OCI-LY3 (cell line): ENCODE measurements at regions not wholly inside any gene's neighbourhood (a gene's known extent, or its start where the extent isn't known, plus 50 kb on each side); places are given as distances from the start of the nearest gene placed in this dataset.

Source experiments
- H2AFZ ChIP-seq: fragments of 200-600, 300-600 bp; shearing (Covaris generic); 2 replicates; pipeline ENCODE4 v1.6.0; 2014; ENCODE audit warnings: antibody characterized with exemption, low read depth, low read length
- H3K27ac ChIP-seq: fragments of 200-600, 300-600 bp; sonication (generic); 2 replicates; pipeline ENCODE4 v1.5.1; 2014; ENCODE audit warnings: mild to moderate bottlenecking, low read length, moderate library complexity, mixed read lengths
- H3K27me3 ChIP-seq: fragments of 200-600, 300-600 bp; sonication (generic); 2 replicates; pipeline ENCODE4 v1.6.1; 2014; ENCODE audit warnings: low read depth, low read length, mixed read lengths
- H3K36me3 ChIP-seq: fragments of 200-600, 300-600 bp; sonication (generic); replicated peaks from 2 replicates; pipeline ENCODE3; 2014; ENCODE audit warnings: low read depth, low read length, mixed read lengths
- H3K4me1 ChIP-seq: fragments of 300-600, 200-600 bp; sonication (generic); 2 replicates; pipeline ENCODE4 v1.6.1; 2014; ENCODE audit warnings: low read length, mixed read lengths
- H3K4me2 ChIP-seq: fragments of 200-600, 300-600 bp; sonication (generic); 2 replicates; pipeline ENCODE4 v1.6.1; 2014; ENCODE audit warnings: low read length, mixed read lengths
- H3K4me3 ChIP-seq: fragments of 300-600, 200-600 bp; sonication (generic); 2 replicates; pipeline ENCODE4 v1.5.1; 2014; ENCODE audit warnings: antibody characterized with exemption, mild to moderate bottlenecking, low read length, moderate library complexity
- H3K79me2 ChIP-seq: fragments of 300-600, 200-600 bp; shearing (Covaris generic); 2 replicates; pipeline ENCODE4 v1.6.1; 2014; ENCODE audit warnings: mild to moderate bottlenecking, low read length, mixed read lengths
- H3K9ac ChIP-seq: fragments of 300-600, 200-600 bp; shearing (Covaris generic); 2 replicates; pipeline ENCODE4 v1.6.0; 2014; ENCODE audit warnings: mild to moderate bottlenecking, low read length, moderate library complexity
- H3K9me3 ChIP-seq: fragments of 200-600, 300-600 bp; shearing (Covaris generic); 2 replicates; pipeline ENCODE4 v1.6.1; 2014; ENCODE audit warnings: low read length, mixed read lengths; ENCODE audit not compliant: insufficient read depth
- H4K20me1 ChIP-seq: fragments of 200-600, 300-600 bp; sonication (generic); 2 replicates; pipeline ENCODE4 v1.6.1; 2016; ENCODE audit warnings: low read length, mixed read lengths; ENCODE audit not compliant: insufficient read depth
- EZH2phosphoT487 ChIP-seq: fragments of 200-600 bp; shearing (Covaris generic); IDR thresholded peaks from 2 replicates; pipeline ENCODE4 v1.6.1; 2018; ENCODE audit warnings: antibody characterized with exemption, mixed run types, low read depth
- TF ChIP-seq, protein P1 (sequence below): fragments of 200-600, 300-600 bp; sonication (generic); IDR thresholded peaks from 2 replicates; pipeline ENCODE4 v1.5.1; 2014; ENCODE audit warnings: antibody characterized with exemption, low read length, low read depth

DNA sequence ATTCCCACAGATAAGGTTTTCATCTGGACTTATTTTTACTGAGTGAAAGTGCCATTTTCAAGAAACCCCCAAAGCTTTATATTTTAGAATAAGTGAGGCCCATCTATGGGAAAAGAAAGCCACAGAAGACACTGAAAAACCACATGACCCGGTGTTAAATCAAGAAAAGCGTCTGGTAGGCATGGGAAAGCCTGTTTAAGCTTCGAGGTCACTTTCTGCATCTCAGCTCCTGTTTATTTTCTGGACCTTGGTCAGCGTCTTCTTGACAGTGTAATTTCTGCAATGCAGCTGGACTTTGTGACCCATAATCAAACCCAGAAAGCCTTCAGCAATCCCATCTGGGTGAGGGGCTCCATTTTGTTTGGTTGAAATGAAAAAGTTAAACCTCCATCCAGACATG is 59.6 kb upstream of the NEDD9 start:
- no peak overlapping the region for H3K4me2 ChIP-seq

DNA sequence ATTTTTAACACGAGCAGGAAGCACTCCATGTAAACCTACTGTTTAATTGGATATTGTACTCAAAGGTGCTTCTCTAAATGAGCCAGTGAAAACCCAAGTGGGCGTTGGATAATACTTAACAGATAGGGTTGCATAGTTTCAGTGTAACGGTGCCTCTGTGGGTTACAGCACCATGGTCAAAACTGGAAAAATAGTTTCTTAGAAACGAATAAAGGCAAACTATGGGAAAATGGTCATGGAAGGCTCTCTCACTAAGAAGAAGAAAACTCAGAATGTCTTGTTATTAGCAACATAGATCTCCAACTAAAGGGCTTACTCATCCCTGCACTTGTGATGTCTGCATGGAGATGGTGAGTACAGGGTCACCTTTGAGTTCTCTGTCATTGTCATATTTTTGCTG is 59.1 kb upstream of the NEDD9 start:
- Histone ChIP-seq H3K27ac (no peak overlapping the region), H3K4me1 (no peaks in the 10 kb centered on the region), H4K20me1 (no peaks in the 10 kb centered on the region), H3K9me3 (no peaks in the 10 kb centered on the region), H3K79me2 (peaks cover 4% of the 10 kb centered on the region; the same call in 1 of the 2 replicates), H3K4me2 (no peak overlapping the region), H3K27me3 (no peaks in the 10 kb centered on the region), H3K36me3 (peaks cover 44% of the 10 kb centered on the region), H2AFZ (no peak overlapping the region), H3K4me3 (no peak overlapping the region), H3K9ac (no peak overlapping the region)
- no peak for TF ChIP-seq EZH2phosphoT487
- TF ChIP-seq, protein P1, sequence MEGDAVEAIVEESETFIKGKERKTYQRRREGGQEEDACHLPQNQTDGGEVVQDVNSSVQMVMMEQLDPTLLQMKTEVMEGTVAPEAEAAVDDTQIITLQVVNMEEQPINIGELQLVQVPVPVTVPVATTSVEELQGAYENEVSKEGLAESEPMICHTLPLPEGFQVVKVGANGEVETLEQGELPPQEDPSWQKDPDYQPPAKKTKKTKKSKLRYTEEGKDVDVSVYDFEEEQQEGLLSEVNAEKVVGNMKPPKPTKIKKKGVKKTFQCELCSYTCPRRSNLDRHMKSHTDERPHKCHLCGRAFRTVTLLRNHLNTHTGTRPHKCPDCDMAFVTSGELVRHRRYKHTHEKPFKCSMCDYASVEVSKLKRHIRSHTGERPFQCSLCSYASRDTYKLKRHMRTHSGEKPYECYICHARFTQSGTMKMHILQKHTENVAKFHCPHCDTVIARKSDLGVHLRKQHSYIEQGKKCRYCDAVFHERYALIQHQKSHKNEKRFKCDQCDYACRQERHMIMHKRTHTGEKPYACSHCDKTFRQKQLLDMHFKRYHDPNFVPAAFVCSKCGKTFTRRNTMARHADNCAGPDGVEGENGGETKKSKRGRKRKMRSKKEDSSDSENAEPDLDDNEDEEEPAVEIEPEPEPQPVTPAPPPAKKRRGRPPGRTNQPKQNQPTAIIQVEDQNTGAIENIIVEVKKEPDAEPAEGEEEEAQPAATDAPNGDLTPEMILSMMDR, result no peak

More for the DNA sequence above, 59.6 kb upstream of the NEDD9 start:
- H3K27ac ChIP-seq, result no peak overlapping the region
- no peaks in the 10 kb centered on the region for H3K9me3 ChIP-seq
- H3K27me3 ChIP-seq, result no peaks in the 10 kb centered on the region
- H3K79me2 ChIP-seq, result peaks cover 4% of the 10 kb centered on the region; the same call in 1 of the 2 replicates
- no peak overlapping the region for H3K4me3 ChIP-seq
- no peaks in the 10 kb centered on the region for H3K4me1 ChIP-seq
- no peak overlapping the region for H2AFZ ChIP-seq
- H4K20me1 ChIP-seq, result no peaks in the 10 kb centered on the region
- TF ChIP-seq EZH2phosphoT487, result no peak
- TF ChIP-seq, protein P1, result no peak
- no peak overlapping the region for H3K9ac ChIP-seq
- H3K36me3 ChIP-seq, result peaks cover 42% of the 10 kb centered on the region

DNA sequence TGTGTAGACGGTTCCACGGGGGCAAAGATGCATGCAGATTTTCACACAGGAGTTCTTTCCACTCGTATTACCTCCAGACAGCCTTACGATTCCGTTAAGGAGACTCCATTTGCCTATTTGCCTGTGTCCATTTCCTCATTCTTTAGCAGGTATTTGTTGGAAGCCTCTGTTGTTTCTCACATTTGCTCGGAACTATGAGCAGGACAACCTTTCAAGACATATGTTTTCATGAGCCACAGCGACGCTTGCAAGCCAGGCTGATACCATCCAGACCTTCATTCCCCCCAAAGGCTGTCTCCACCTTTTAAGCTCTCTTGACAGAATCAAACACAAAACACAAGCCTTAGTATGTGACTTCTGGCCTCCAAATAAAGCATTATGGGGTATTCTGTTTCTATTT is 57.6 kb upstream of the NEDD9 start:
- TF ChIP-seq, protein P1, result no peak
- no peak for TF ChIP-seq EZH2phosphoT487
- no peaks in the 10 kb centered on the region for H3K9me3 ChIP-seq
- no peaks in the 10 kb centered on the region for H4K20me1 ChIP-seq
- H2AFZ ChIP-seq, result no peak overlapping the region
- no peak overlapping the region for H3K9ac ChIP-seq
- no peaks in the 10 kb centered on the region for H3K79me2 ChIP-seq
- H3K36me3 ChIP-seq, result peaks cover 39% of the 10 kb centered on the region
- no peaks in the 10 kb centered on the region for H3K27me3 ChIP-seq
- no peaks in the 10 kb centered on the region for H3K4me1 ChIP-seq
- no peak overlapping the region for H3K27ac ChIP-seq
- H3K4me2 ChIP-seq, result no peak overlapping the region
- no peak overlapping the region for H3K4me3 ChIP-seq

DNA sequence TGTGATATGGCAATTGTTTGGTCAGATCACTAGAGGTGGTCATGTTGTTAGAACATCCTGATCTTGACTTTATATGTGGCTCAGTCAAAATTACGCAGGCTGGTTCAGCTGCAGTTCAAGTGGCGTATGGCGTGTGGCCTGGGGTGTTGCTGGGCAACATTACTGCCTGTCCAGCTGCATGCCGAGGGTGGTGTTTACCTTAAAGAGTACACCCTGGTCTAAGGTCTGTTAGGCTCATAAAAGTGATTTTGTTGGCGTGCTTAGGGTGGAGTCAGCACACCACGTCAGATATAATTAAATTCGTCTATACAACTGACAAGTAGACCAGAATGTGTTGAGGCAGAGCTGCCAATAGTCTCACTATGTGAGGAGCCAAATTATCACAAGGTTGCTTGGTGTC is 55.6 kb upstream of the NEDD9 start:
- H3K36me3 ChIP-seq, result peaks cover 46% of the 10 kb centered on the region
- no peak overlapping the region for H3K9ac ChIP-seq
- H3K79me2 ChIP-seq, result peaks cover 8% of the 10 kb centered on the region
- H3K4me1 ChIP-seq, result no peaks in the 10 kb centered on the region
- no peaks in the 10 kb centered on the region for H4K20me1 ChIP-seq
- H3K27me3 ChIP-seq, result no peaks in the 10 kb centered on the region
- no peak overlapping the region for H2AFZ ChIP-seq
- no peak overlapping the region for H3K4me3 ChIP-seq
- no peak for TF ChIP-seq EZH2phosphoT487
- TF ChIP-seq, protein P1, result no peak
- no peak overlapping the region for H3K4me2 ChIP-seq
- H3K9me3 ChIP-seq, result no peaks in the 10 kb centered on the region
- no peak overlapping the region for H3K27ac ChIP-seq
